ENCODE measurements at regions not wholly inside any gene's neighbourhood (a gene's known extent, or its start where the extent isn't known, plus 50 kb on each side); places are given as distances from the start of the nearest gene placed in this dataset.

- H3K4me3 Mint-ChIP-seq, result no peak overlapping the region
Observed at GRCh38 chr1:164177118-164177517, 381.9 kb upstream of the PBX1 start.

DNA sequence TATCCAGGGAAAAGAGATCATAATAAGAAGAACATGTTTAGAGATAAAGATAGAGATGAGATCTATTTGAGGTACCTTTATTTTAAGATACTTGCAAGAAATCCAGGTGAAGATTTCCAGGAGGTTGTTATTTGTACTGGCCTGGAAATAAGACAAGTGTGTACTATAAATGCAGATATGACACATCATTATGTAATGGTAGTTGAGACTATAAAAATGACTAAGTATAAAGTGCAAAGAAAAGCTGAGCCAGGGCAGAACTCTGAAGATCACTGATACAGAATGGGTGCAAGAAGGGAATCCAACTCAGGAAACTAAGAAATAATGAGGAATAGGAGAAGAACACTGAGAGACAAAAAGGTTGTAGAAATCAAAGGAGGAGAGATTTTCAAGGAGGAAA is 378.2 kb upstream of the PBX1 start:
- Mint-ChIP-seq H3K36me3 (no peaks in the 10 kb centered on the region), H3K4me3 (no peak overlapping the region), H3K9me3 (peaks cover 10% of the 10 kb centered on the region), H3K27ac (no peak overlapping the region), H3K4me1 (no peaks in the 10 kb centered on the region), H3K27me3 (ENCODE audit: low read depth) (no peaks in the 10 kb centered on the region)
- DNase-seq (ENCODE audit: low spot score) (no peak), ATAC-seq (no peak)
- CTCF ChIA-PET, result no interaction called here
- POLR2A ChIA-PET, result no interaction called here
- TF ChIP-seq SP1 (CRISPR knock-in tag; conservative IDR thresholded peaks at IDR 0.05) (no peak), ZNF121 (CRISPR knock-in tag; IDR thresholded peaks at IDR 0.05) (no peak), E2F4 (CRISPR knock-in tag; IDR thresholded peaks at IDR 0.05; ENCODE audit: borderline replicate concordance, low read depth) (no peak), EMX1 (CRISPR knock-in tag; IDR thresholded peaks at IDR 0.05) (no peak), ZNF317 (CRISPR knock-in tag; IDR thresholded peaks at IDR 0.05; ENCODE audit: borderline replicate concordance, low read depth) (no peak), NFYB (CRISPR knock-in tag; conservative IDR thresholded peaks at IDR 0.05; ENCODE audit: low read depth) (no peak), HMGA2 (CRISPR knock-in tag; IDR thresholded peaks at IDR 0.05) (no peak), ZNF416 (CRISPR knock-in tag; IDR thresholded peaks at IDR 0.05) (no peak), MAX (CRISPR knock-in tag; IDR thresholded peaks at IDR 0.05) (no peak), NR1H2 (CRISPR knock-in tag; IDR thresholded peaks at IDR 0.05) (no peak), TCF7 (CRISPR knock-in tag; IDR thresholded peaks at IDR 0.05; ENCODE audit: low read depth) (no peak), SMAD4 (CRISPR knock-in tag; IDR thresholded peaks at IDR 0.05) (no peak)
- TF ChIP-seq, protein P1, sequence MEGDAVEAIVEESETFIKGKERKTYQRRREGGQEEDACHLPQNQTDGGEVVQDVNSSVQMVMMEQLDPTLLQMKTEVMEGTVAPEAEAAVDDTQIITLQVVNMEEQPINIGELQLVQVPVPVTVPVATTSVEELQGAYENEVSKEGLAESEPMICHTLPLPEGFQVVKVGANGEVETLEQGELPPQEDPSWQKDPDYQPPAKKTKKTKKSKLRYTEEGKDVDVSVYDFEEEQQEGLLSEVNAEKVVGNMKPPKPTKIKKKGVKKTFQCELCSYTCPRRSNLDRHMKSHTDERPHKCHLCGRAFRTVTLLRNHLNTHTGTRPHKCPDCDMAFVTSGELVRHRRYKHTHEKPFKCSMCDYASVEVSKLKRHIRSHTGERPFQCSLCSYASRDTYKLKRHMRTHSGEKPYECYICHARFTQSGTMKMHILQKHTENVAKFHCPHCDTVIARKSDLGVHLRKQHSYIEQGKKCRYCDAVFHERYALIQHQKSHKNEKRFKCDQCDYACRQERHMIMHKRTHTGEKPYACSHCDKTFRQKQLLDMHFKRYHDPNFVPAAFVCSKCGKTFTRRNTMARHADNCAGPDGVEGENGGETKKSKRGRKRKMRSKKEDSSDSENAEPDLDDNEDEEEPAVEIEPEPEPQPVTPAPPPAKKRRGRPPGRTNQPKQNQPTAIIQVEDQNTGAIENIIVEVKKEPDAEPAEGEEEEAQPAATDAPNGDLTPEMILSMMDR (IDR thresholded peaks at IDR 0.05), result no peak
- TF ChIP-seq, protein P2, sequence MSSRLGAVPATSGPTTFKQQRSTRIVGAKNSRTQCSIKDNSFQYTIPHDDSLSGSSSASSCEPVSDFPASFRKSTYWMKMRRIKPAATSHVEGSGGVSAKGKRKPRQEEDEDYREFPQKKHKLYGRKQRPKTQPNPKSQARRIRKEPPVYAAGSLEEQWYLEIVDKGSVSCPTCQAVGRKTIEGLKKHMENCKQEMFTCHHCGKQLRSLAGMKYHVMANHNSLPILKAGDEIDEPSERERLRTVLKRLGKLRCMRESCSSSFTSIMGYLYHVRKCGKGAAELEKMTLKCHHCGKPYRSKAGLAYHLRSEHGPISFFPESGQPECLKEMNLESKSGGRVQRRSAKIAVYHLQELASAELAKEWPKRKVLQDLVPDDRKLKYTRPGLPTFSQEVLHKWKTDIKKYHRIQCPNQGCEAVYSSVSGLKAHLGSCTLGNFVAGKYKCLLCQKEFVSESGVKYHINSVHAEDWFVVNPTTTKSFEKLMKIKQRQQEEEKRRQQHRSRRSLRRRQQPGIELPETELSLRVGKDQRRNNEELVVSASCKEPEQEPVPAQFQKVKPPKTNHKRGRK (CRISPR knock-in tag; IDR thresholded peaks at IDR 0.05; ENCODE audit: borderline replicate concordance), result no peak
- TF ChIP-seq, protein P3, sequence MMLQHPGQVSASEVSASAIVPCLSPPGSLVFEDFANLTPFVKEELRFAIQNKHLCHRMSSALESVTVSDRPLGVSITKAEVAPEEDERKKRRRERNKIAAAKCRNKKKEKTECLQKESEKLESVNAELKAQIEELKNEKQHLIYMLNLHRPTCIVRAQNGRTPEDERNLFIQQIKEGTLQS (CRISPR knock-in tag; conservative IDR thresholded peaks at IDR 0.05), result no peak

More at GRCh38 chr1:164177118-164177517, 381.9 kb upstream of the PBX1 start:
- TF ChIP-seq, protein P4, sequence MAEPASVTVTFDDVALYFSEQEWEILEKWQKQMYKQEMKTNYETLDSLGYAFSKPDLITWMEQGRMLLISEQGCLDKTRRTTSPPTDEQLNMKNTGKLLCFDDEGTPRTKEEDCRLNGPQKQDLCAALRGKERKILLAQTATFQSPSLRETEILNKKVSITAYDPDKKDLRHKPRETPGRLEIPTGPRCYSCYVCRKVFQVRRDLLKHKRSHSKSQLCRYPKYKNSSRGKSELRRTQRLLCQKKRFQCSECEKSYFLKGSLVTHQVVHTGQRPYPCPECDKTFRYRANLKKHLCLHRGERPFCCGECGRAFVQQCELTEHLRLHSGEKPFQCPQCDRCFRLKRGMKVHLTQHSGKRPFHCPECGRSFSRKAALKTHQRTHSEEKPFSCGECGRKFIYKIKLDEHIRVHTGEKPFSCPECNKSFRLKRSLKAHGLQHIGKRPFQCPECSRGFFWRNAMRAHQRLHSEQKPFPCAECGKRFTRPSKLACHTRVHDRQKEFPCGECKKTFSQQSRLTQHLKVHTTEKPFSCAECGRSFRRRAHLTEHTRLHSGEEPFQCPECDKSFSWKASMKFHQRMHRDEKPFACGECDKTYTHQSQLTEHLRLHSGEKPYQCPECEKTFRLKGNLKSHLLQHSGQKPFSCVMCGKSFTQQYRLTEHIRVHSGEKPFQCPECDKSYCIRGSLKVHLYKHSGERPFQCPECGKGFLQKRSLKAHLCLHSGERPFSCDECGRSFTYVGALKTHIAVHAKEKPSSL (CRISPR knock-in tag; conservative IDR thresholded peaks at IDR 0.05), result no peak
- no peak for TF ChIP-seq OVOL2 (CRISPR knock-in tag; IDR thresholded peaks at IDR 0.05; ENCODE audit: borderline replicate concordance)
- TF ChIP-seq PRRX2 (CRISPR knock-in tag; IDR thresholded peaks at IDR 0.05), result no peak
- TF ChIP-seq AFF4 (CRISPR knock-in tag; IDR thresholded peaks at IDR 0.05; ENCODE audit: borderline replicate concordance), result no peak
- no peak for TF ChIP-seq TCF7 (CRISPR knock-in tag; IDR thresholded peaks at IDR 0.05; ENCODE audit: low read depth)
- TF ChIP-seq, protein P5, sequence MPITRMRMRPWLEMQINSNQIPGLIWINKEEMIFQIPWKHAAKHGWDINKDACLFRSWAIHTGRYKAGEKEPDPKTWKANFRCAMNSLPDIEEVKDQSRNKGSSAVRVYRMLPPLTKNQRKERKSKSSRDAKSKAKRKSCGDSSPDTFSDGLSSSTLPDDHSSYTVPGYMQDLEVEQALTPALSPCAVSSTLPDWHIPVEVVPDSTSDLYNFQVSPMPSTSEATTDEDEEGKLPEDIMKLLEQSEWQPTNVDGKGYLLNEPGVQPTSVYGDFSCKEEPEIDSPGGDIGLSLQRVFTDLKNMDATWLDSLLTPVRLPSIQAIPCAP (CRISPR knock-in tag; IDR thresholded peaks at IDR 0.05), result no peak
- H3K9me3 Mint-ChIP-seq, result peaks cover 10% of the 10 kb centered on the region
- ChIA-PET CTCF (no interaction called here), POLR2A (no interaction called here)
- H3K4me1 Mint-ChIP-seq, result peaks cover 10% of the 10 kb centered on the region
- H3K27ac Mint-ChIP-seq, result no peak overlapping the region
- ATAC-seq (no peak), DNase-seq (ENCODE audit: low spot score) (no peak)
- H3K36me3 Mint-ChIP-seq, result no peaks in the 10 kb centered on the region
- no peaks in the 10 kb centered on the region for H3K27me3 Mint-ChIP-seq (ENCODE audit: low read depth)

All from WTC11 (cell line).